ENCODE measurements at regions not wholly inside any gene's neighbourhood (a gene's known extent, or its start where the extent isn't known, plus 50 kb on each side); places are given as distances from the start of the nearest gene placed in this dataset.

DNA sequence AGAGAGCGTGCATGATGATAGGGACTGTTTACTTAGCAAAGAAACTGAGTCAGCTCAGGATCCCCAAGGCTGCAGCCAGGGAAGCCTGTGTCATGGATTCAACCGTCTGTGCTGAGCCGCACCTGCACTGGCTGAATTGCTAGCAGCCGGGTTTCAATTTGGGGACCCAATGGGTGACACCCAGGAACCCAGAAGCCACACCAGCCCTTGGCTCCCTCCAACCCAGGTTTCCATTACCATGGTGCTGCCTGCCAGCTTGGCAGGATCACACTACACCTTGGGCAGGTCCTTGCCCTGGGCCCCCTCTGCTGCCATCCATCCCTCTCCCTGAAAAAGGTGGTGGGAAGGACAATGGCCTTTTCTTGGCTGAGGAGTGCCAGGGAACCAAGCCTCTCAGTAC, 64.0 kb upstream of the CLDN14 start:
- Histone ChIP-seq H3K27ac (ENCODE audit: extremely low read depth, low read depth, low read length) (no peak overlapping the region), H3K79me2 (ENCODE audit: control insufficient read depth, insufficient read depth, low read length) (no peaks in the 10 kb centered on the region), H3K36me3 (ENCODE audit: control insufficient read depth, insufficient read depth, low read length) (no peaks in the 10 kb centered on the region), H3K9me3 (replicated peaks; ENCODE audit: control insufficient read depth, insufficient read depth, low read depth, low read length) (no peaks in the 10 kb centered on the region), H2AFZ (ENCODE audit: low read depth, low read length) (no peak overlapping the region), H3K4me3 (no peak overlapping the region), H3K9ac (ENCODE audit: insufficient read depth in 1 of 2, low read depth in 2 of 2, low read length in 2 of 2) (no peak overlapping the region), H3K4me1 (replicated peaks in 1 of 2; ENCODE audit: control insufficient read depth in 2 of 2, insufficient read depth in 2 of 2, low read length in 2 of 2) (no peaks in the 10 kb centered on the region), H3K4me2 (ENCODE audit: insufficient read depth, low read length) (no peak overlapping the region), H3K27me3 (ENCODE audit: control insufficient read depth in 2 of 2, insufficient read depth in 2 of 2, low read length in 2 of 2) (peaks cover 45 to 55% of the 10 kb centered on the region in 2 experiments), H3K9me1 (ENCODE audit: control insufficient read depth, insufficient read depth, low read length) (no peaks in the 10 kb centered on the region), H4K20me1 (replicated peaks; ENCODE audit: control insufficient read depth, insufficient read depth, low read length) (no peaks in the 10 kb centered on the region; the same call in 1 of the 2 replicates)
- POLR2A ChIA-PET: no interaction called here
- FAIRE-seq (no peak), DNase-seq (ENCODE audit: extremely low read depth in 1 of 4, low spot score in 3 of 4) (no peak), ATAC-seq (no peak)
- intact Hi-C loops (cut with micrococcal nuclease): no loop called here
- WGBS (ENCODE audit: insufficient coverage, low coverage, missing lambda C conversion rate): 2% methylated on average over 4 of the region's 4 CpGs
- TF ChIP-seq, protein P1, sequence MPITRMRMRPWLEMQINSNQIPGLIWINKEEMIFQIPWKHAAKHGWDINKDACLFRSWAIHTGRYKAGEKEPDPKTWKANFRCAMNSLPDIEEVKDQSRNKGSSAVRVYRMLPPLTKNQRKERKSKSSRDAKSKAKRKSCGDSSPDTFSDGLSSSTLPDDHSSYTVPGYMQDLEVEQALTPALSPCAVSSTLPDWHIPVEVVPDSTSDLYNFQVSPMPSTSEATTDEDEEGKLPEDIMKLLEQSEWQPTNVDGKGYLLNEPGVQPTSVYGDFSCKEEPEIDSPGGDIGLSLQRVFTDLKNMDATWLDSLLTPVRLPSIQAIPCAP (CRISPR knock-in tag; IDR thresholded peaks at IDR 0.05; ENCODE audit: borderline replicate concordance): no peak
- no peak for TF ChIP-seq JUNB (CRISPR knock-in tag; conservative IDR thresholded peaks at IDR 0.05)
- no peak for TF ChIP-seq PHF21A (IDR thresholded peaks at IDR 0.05; ENCODE audit: borderline replicate concordance, low read depth)
- TF ChIP-seq ETV1 (tag; conservative IDR thresholded peaks at IDR 0.05; ENCODE audit: low read depth): no peak
- in situ Hi-C loops (cut with MboI): no loop called here
- no TSS peak for BruUV-seq (replicated peaks)
- CTCF ChIA-PET (ENCODE audit: low intra/inter-chr PET ratio): no interaction called here

DNA sequence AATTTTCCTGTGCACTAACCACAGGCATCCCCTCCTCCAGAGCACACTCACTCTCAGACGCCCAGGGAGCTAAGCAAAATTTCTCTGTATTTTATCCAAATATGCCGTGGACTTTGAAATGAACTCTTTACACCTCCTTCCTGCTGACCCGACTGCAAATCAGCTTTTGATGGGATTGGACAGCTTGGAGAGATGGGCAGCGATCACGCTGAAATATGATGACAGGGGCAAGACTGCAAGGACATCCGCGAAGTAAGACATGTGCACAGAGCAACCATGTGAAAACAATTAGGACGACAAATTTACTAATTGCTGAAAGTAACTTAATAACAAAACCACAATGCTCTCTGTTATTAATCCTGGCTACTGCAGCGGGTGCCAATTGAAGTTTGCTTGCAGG, 64.6 kb upstream of the CLDN14 start:
- POLR2A ChIA-PET: interaction anchor here (0.5 to 0.6 kb wide), 2 partner anchors 1175 to 1930 kb away, joined by 3 to 4 read pairs; no protein-coding TSS in a partner anchor
- H3K79me2 ChIP-seq (ENCODE audit: control insufficient read depth, insufficient read depth, low read length): no peaks in the 10 kb centered on the region
- intact Hi-C loops (cut with micrococcal nuclease): no loop called here
- no peaks in the 10 kb centered on the region for H3K4me1 ChIP-seq (replicated peaks in 1 of 2; ENCODE audit: control insufficient read depth in 2 of 2, insufficient read depth in 2 of 2, low read length in 2 of 2)
- H3K4me3 ChIP-seq: no peak overlapping the region
- H4K20me1 ChIP-seq (replicated peaks; ENCODE audit: control insufficient read depth, insufficient read depth, low read length): no peaks in the 10 kb centered on the region; the same call in 1 of the 2 replicates
- FAIRE-seq: no peak
- no peaks in the 10 kb centered on the region for H3K9me3 ChIP-seq (replicated peaks; ENCODE audit: control insufficient read depth, insufficient read depth, low read depth, low read length)
- H3K27me3 ChIP-seq (ENCODE audit: control insufficient read depth in 2 of 2, insufficient read depth in 2 of 2, low read length in 2 of 2): peaks cover 46 to 53% of the 10 kb centered on the region in 2 experiments
- no peaks in the 10 kb centered on the region for H3K36me3 ChIP-seq (ENCODE audit: control insufficient read depth, insufficient read depth, low read length)
- 2% methylated on average over 9 of the region's 9 CpGs for WGBS (ENCODE audit: insufficient coverage, low coverage, missing lambda C conversion rate)
- no peaks in the 10 kb centered on the region for H3K9me1 ChIP-seq (ENCODE audit: control insufficient read depth, insufficient read depth, low read length)
- no peak overlapping the region for H2AFZ ChIP-seq (ENCODE audit: low read depth, low read length)
- H3K4me2 ChIP-seq (ENCODE audit: insufficient read depth, low read length): no peak overlapping the region
- ATAC-seq: no peak
- no peak for DNase-seq (ENCODE audit: extremely low read depth in 1 of 4, low spot score in 3 of 4)
- in situ Hi-C loops (cut with MboI): no loop called here
- no peak overlapping the region for H3K9ac ChIP-seq (ENCODE audit: insufficient read depth in 1 of 2, low read depth in 2 of 2, low read length in 2 of 2)
- CTCF ChIA-PET (ENCODE audit: low intra/inter-chr PET ratio): no interaction called here
- no TSS peak for BruUV-seq (replicated peaks)
- TF ChIP-seq, protein P1 (CRISPR knock-in tag; IDR thresholded peaks at IDR 0.05; ENCODE audit: borderline replicate concordance): no peak
- TF ChIP-seq CREB1 (IDR thresholded peaks at IDR 0.05) (no peak), CREB1 (CRISPR knock-in tag; IDR thresholded peaks at IDR 0.05) (no peak), CBX2 (IDR thresholded peaks at IDR 0.05; ENCODE audit: insufficient read depth, low read length, poor library complexity, severe bottlenecking) (no peak), POLR2A (conservative IDR thresholded peaks at IDR 0.05) (no peak), BHLHE40 (IDR thresholded peaks at IDR 0.05; ENCODE audit: low read length) (no peak), POLR2AphosphoS2 (IDR thresholded peaks at IDR 0.05; ENCODE audit: low read length) (no peak)
- TF ChIP-seq, protein P2, sequence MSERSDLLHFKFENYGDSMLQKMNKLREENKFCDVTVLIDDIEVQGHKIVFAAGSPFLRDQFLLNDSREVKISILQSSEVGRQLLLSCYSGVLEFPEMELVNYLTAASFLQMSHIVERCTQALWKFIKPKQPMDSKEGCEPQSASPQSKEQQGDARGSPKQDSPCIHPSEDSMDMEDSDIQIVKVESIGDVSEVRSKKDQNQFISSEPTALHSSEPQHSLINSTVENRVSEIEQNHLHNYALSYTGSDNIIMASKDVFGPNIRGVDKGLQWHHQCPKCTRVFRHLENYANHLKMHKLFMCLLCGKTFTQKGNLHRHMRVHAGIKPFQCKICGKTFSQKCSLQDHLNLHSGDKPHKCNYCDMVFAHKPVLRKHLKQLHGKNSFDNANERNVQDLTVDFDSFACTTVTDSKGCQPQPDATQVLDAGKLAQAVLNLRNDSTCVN (CRISPR knock-in tag; IDR thresholded peaks at IDR 0.05): no peak
- no peak overlapping the region for H3K27ac ChIP-seq (ENCODE audit: extremely low read depth, low read depth, low read length)
